ENCODE measurements at regions not wholly inside any gene's neighbourhood (a gene's known extent, or its start where the extent isn't known, plus 50 kb on each side); places are given as distances from the start of the nearest gene placed in this dataset.

DNA sequence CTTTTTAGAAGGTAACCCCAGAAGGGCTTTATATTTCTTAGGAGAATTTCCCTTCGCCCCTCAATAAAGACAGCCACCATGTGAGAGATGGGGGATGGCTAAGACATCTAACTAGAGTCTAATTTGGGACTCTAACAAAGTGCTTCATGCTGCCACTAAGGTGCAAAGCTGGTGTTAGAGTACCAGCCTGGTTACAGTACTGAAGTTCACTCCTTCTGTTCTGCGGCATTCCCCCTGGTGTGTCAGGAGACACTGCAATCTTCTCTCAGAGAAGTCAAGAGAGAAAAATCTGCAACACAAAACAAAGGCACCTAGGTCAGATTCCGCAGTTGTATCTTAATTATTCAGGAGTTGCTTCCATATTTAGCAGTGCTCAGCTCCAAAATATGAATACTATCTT lies 603.0 kb upstream of the CADM1 start:
- in situ Hi-C loops (cut with MboI; ENCODE audit: low sequenced_read_pairs), result no loop called here

DNA sequence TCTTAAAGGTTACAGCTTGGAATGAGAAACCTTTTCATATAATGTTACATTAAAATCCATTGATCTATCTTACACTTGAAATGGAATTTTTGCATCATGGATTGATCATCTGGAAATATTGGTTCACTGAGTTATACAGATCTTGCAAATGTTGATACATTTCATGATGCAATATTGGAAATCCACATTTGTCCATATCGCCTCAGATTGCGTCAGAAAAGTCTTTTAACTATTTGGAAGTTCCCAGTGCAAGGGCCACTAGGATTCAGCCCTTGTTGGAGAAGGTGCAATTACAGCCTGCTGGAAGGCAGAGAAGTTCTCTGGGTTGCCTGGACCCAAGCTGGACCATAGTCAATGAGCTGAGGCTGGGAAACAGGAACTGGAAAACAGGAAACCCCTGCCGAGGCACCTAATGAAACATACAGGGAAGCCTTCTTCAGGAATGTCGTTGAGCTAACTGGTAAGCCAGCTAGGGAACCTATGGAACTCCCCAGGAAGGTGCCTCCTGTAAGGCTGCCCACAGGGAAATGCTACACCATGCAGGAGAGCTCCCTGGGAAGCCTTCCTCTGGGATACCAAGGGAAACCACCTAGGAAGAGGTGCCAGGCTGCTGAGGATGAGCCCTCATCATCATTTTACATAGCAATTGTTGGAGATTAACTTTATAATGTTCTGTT lies 600.4 kb upstream of the CADM1 start:
- in situ Hi-C loops (cut with MboI; ENCODE audit: low sequenced_read_pairs), result no loop called here

- in situ Hi-C loops (cut with MboI; ENCODE audit: low sequenced_read_pairs), result no loop called here
These were observed 597.7 kb upstream of the CADM1 start for GRCh38 chr11:116101902-116102301.

- in situ Hi-C loops (cut with MboI; ENCODE audit: low sequenced_read_pairs), result no loop called here
These were observed 595.8 kb upstream of the CADM1 start for GRCh38 chr11:116100016-116100415.

DNA sequence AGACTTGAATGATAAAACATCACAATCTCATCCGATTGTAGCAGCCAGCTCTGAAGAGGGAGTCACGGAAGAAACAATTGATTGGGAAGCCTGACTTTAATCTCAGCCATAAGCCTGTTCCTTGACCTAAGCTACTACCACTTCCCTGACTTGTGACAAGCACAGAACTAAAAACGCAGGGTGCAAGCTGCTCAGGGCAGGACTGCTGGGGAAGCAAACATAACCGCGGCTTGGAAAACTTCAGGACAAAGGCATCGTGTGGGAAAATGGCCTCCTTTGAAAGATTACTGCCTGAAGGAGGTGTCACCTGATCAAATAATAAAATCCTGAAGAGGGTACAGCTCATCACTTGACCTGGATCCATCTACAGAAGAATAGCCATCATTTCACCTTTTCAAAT lies 595.3 kb upstream of the CADM1 start:
- in situ Hi-C loops (cut with MboI; ENCODE audit: low sequenced_read_pairs), result no loop called here

DNA sequence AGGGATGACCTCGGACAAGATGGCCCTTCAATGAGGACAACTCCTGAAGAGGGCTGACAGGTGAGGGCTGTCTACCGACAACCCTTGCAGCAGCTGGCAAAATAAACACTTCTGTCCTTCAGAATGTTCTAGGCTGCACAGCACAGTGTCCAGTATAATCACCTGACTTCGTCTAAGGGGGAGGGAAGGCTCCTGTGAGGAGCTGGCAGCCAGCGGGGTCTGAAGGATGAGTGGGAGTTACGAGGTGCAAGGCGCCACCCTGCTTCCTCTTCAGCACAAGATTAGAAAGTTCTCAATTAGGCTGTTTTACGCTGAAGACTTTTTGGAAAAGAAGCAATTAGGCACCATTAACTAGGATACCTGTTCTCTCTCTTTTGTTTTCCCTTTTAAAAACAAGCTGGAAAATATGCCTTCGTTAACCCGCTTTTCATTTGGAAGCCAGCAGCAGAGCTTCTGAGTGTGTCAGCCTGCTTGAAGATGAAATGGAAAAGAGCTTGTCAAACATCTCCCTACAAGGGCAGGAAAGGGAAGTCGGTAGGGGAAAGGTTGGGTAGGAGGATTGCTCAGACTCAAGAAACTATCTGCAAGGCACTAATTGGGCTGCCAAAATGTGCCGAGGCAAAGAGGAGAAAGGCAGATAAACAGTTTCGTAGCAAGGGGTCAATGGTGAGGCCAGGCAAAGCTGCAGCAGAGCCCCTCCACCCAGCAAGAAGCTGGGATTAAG lies 592.2 kb upstream of the CADM1 start:
- in situ Hi-C loops (cut with MboI; ENCODE audit: low sequenced_read_pairs), result no loop called here

GRCh38 chr11:116093481-116094270 lies 589.5 kb upstream of the CADM1 start:
- in situ Hi-C loops (cut with MboI; ENCODE audit: low sequenced_read_pairs), result no loop called here

DNA sequence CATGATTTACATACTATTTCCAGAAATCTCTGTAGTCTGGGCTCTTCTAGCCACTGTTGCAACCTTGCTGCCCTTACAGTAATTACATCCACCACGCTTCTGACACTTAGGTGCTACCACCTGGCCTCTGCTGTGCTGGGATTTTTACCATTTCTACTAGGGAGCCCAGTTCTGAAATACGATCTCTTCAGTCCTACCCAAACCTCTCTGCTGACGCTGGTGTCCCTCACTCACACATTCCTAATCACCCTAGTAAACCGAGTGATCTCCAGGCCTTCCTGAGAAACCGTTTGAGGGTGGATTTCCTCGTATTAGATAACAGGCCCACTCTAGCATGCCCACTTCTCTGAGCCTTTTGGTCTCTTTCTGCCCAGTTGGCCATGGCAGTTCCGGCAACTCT lies 588.9 kb upstream of the CADM1 start:
- in situ Hi-C loops (cut with MboI; ENCODE audit: low sequenced_read_pairs), result no loop called here

GRCh38 chr11:116086426-116086825 lies 582.2 kb upstream of the CADM1 start:
- in situ Hi-C loops (cut with MboI; ENCODE audit: low sequenced_read_pairs), result no loop called here

- in situ Hi-C loops (cut with MboI; ENCODE audit: low sequenced_read_pairs), result no loop called here
These were observed 580.9 kb upstream of the CADM1 start for GRCh38 chr11:116085031-116085635.

DNA sequence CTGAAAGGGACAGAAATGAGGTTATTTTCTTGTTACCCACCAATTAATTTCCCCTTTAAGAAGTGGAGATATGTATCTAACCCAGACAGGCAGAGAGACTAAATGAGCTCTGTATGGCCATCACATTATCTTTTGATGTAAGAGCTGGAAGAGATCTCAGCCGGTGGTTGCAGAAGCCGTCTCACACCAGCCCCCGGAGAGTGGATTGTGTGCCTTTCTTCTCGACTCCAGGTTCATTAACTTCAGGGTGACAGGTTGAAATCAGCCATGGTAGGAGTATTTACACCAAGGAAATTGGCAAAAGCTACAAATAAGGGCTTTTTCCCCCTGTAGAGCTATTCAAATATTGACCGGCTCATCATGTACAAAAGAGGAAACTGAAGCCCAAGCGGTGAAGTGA lies 580.3 kb upstream of the CADM1 start:
- in situ Hi-C loops (cut with MboI; ENCODE audit: low sequenced_read_pairs), result no loop called here

- in situ Hi-C loops (cut with MboI; ENCODE audit: low sequenced_read_pairs), result no loop called here
These were observed 578.0 kb upstream of the CADM1 start for GRCh38 chr11:116082256-116082655.

GRCh38 chr11:116079580-116079979 lies 575.4 kb upstream of the CADM1 start:
- in situ Hi-C loops (cut with MboI; ENCODE audit: low sequenced_read_pairs), result no loop called here

GRCh38 chr11:116078101-116078591 lies 573.9 kb upstream of the CADM1 start:
- in situ Hi-C loops (cut with MboI; ENCODE audit: low sequenced_read_pairs), result no loop called here

DNA sequence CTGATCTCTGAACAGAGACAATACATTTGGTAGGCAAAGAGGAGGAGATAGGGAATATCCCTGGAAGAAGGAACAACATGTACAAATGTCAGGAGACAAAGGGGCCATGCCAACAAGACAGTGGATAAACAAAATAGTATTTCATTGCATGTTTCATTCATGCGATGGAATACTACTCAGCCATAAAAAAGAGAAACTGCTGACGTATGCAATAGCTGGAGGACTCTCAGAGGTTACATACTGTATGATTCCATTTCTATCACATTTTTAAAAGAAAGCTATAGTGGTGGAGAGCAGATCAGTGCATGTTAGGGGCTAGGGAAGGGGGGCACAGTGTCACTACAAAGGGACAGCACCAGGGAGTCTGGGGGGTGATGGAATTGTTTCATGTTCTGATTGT lies 572.9 kb upstream of the CADM1 start:
- in situ Hi-C loops (cut with MboI; ENCODE audit: low sequenced_read_pairs), result no loop called here

- in situ Hi-C loops (cut with MboI; ENCODE audit: low sequenced_read_pairs), result no loop called here
These were observed 569.9 kb upstream of the CADM1 start for GRCh38 chr11:116073854-116074837.

DNA sequence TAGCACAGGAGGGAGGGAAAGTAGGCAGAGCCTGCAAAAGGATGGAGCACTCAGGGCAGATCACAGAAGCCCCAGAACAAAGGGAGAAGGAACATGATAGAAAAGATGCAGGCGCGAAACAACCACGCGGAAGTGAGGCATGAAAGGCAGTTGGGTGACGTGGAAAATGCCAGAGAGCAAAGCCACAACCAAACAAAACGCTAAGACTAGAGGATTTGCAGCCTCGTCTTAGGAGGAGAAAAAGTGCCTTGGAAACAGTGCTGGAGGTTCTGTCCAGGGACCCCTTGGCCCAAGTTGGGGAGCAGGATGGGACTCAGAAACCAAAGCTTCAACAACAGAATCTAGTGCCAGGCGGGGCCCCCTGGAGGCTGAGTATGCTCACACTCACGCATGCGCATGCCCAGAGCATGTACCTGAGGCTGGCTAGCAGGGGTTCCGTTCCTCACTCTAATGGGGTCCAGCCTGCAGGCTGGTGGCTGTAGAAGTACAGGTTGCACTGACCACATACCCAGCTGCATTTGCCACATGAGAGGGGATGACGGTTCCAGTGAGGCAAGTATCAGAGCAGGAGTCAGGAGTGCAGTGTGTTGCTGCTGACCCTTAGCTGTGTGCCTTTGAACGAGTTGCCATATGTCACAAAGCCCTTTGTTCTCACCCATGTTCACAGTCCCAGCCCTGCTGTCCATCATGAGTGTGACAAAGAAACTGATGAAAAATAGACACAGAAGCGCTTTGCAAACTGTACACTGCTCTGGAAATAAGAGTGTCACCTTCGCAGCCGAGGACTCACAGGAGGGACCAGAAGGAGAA lies 568.6 kb upstream of the CADM1 start:
- in situ Hi-C loops (cut with MboI; ENCODE audit: low sequenced_read_pairs), result no loop called here

DNA sequence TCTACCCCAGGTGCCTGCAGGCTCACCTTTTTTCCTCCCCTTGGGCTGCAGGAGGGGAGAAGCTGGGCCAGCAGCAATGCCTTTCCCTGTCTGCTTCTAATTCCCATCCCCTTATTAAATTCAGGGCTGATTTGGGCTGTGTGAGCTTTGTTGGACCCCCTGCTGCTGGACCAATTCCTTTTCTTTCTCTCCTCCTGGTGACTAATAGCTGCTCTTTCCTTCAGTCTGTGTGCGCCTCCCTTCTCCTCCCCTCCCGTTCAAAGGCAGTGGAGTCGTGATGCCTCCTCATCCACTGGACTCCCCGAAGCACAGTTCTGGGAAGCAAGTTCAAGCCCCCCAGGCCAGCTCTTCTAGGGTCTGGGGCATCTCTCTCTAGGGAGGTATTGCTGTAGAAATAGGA lies 567.9 kb upstream of the CADM1 start:
- in situ Hi-C loops (cut with MboI; ENCODE audit: low sequenced_read_pairs), result no loop called here

- in situ Hi-C loops (cut with MboI; ENCODE audit: low sequenced_read_pairs), result no loop called here
These were observed 567.0 kb upstream of the CADM1 start for GRCh38 chr11:116071241-116071640.

All from HL-60/S4 (cell line).